Lung (tissue), 11 donors: ENCODE measurements at regions not wholly inside any gene's neighbourhood (a gene's known extent, or its start where the extent isn't known, plus 50 kb on each side); places are given as distances from the start of the nearest gene placed in this dataset.

ENCODE experiments used
- ATAC-seq: fragments of 200-7000 bp; cut with Tn5 transposase; one replicate; pipeline ENCODE4 v1.9.1; 2020; ENCODE audit warnings: moderate number of reproducible peaks; ENCODE audit not compliant: insufficient read depth, low FRiP score
- DNase-seq, 3 donors: peaks; one replicate each; pipeline ENCODE4 v3.0.0-alpha.2; 2013 to 2017
- H3K27ac ChIP-seq, 2 donors: one replicate each; pipeline ENCODE4 v1.5.1; 2013; ENCODE audit warnings: mild to moderate bottlenecking in 2 of 2, moderate library complexity in 2 of 2, control low read depth in 1 of 2, inconsistent platforms in 1 of 2, low read depth in 1 of 2, low read length in 1 of 2
- H3K27me3 ChIP-seq, 3 donors: one replicate each; pipeline ENCODE4 v1.5.1; 2013; ENCODE audit warnings: low read length in 2 of 3; ENCODE audit not compliant: control insufficient read depth in 3 of 3, insufficient read depth in 3 of 3
- H3K36me3 ChIP-seq, 4 donors: one replicate each; pipeline ENCODE4 v1.5.1; 2013; ENCODE audit warnings: low read length in 4 of 4, mild to moderate bottlenecking in 1 of 4, moderate library complexity in 1 of 4; ENCODE audit not compliant: control insufficient read depth in 4 of 4, insufficient read depth in 4 of 4
- H3K4me1 ChIP-seq, 5 donors: one replicate each; pipeline ENCODE4 v1.5.1; 2013; ENCODE audit warnings: low read length in 5 of 5, mild to moderate bottlenecking in 2 of 5, moderate library complexity in 1 of 5; ENCODE audit not compliant: control insufficient read depth in 5 of 5, insufficient read depth in 5 of 5
- H3K4me3 ChIP-seq: one replicate; pipeline ENCODE4 v1.5.1; 2013; ENCODE audit warnings: mild to moderate bottlenecking, control low read depth, moderate library complexity
- H3K9ac ChIP-seq, 2 donors: one replicate each; pipeline ENCODE4 v1.5.1; 2013; ENCODE audit warnings: low read length in 2 of 2, control low read depth in 1 of 2; ENCODE audit not compliant: insufficient read depth in 1 of 2
- H3K9me3 ChIP-seq, 4 donors: one replicate each; pipeline ENCODE4 v1.5.1; 2013; ENCODE audit warnings: low read length in 3 of 4, mild to moderate bottlenecking in 1 of 4, moderate library complexity in 1 of 4; ENCODE audit not compliant: control insufficient read depth in 4 of 4, insufficient read depth in 3 of 4
- CTCF ChIP-seq: IDR thresholded peaks from 2 replicates; pipeline ENCODE4 v1.5.1; 2012; ENCODE audit warnings: mild to moderate bottlenecking; ENCODE audit errors: control extremely low read depth, extremely low read depth
- WGBS, 2 donors: extraction: QIAGEN DNeasy Blood & Tissue Kit; methylation state at CpG; one replicate each; pipeline ENCODE4 v1.1.7; 2013; 5-methylcytosine and 5-hydroxymethylcytosine counted together
- donor health status: control.
- donor health status: control.
- donor health status: Bipolar disorder and iron deficiency.
- donor health status: healthy.
- donor health status: DM: yes; HTN: yes; CAD: no.

- Histone ChIP-seq H3K4me1 (peaks cover 0 to 45% (median 9%) of the 10 kb centered on the region in 5 donors), H3K36me3 (no peaks in the 10 kb centered on the region), H3K27me3 (no peaks in the 10 kb centered on the region), H3K9me3 (no peaks in the 10 kb centered on the region), H3K4me3 (no peak overlapping the region), H3K27ac (no peak overlapping the region), H3K9ac (no peak overlapping the region)
- ATAC-seq, result no peak
- no peak for DNase-seq
- WGBS, 2 donors, result 86 to 98% methylated on average over 4 of the region's 4 CpGs
- TF ChIP-seq CTCF, result no peak
Measured at GRCh38 chr2:237260686-237261085, 153.3 kb downstream of the COL6A3 start.

- ATAC-seq (no peak), DNase-seq (no peak)
- Histone ChIP-seq H3K27ac (no peak overlapping the region), H3K9me3 (no peaks in the 10 kb centered on the region), H3K36me3 (no peaks in the 10 kb centered on the region), H3K9ac (no peak overlapping the region), H3K27me3 (no peaks in the 10 kb centered on the region), H3K4me3 (no peak overlapping the region), H3K4me1 (peaks cover 0 to 42% (median 9%) of the 10 kb centered on the region in 5 donors)
- TF ChIP-seq CTCF, result no peak
- 66 to 86% methylated on average over 3 of the region's 3 CpGs for WGBS, 2 donors
Measured at GRCh38 chr2:237261327-237261726, 152.6 kb downstream of the COL6A3 start.

GRCh38 chr2:237262838-237263771 lies 150.9 kb downstream of the COL6A3 start:
- DNase-seq, result peak in 1 of 3 donors; percentile 37
- Histone ChIP-seq H3K36me3 (no peaks in the 10 kb centered on the region), H3K4me1 (peaks cover 0 to 25% (median 3%) of the 10 kb centered on the region in 5 donors), H3K27ac (no peak overlapping the region), H3K4me3 (no peak overlapping the region), H3K9ac (no peak overlapping the region), H3K27me3 (no peaks in the 10 kb centered on the region), H3K9me3 (no peaks in the 10 kb centered on the region)
- peak; percentile 62 for ATAC-seq
- no peak for TF ChIP-seq CTCF
- WGBS, 2 donors, result 62 to 74% methylated on average over 10 of the region's 10 CpGs
